ENCODE measurements at regions not wholly inside any gene's neighbourhood (a gene's known extent, or its start where the extent isn't known, plus 50 kb on each side); places are given as distances from the start of the nearest gene placed in this dataset.
"Not testable (repeated sequence)": the region's sequence is repeated elsewhere in the genome, so short reads cannot be mapped to it uniquely, and the experiment has no call there.

- DNase-seq, result no peak
These were observed 169.1 kb upstream of the ARHGEF26 start for GRCh38 chr3:153952091-153952490.

- DNase-seq, result no peak
These were observed 164.6 kb upstream of the ARHGEF26 start for GRCh38 chr3:153956613-153957012.

- no peak for DNase-seq
These were observed 163.8 kb upstream of the ARHGEF26 start for GRCh38 chr3:153957421-153957820.

GRCh38 chr3:153958635-153959595, 162.3 kb upstream of the ARHGEF26 start:
- DNase-seq, result no peak

GRCh38 chr3:153960458-153961074, 160.6 kb upstream of the ARHGEF26 start:
- DNase-seq, result no peak

GRCh38 chr3:153961494-153961893, 159.7 kb upstream of the ARHGEF26 start:
- DNase-seq, result no peak

GRCh38 chr3:153963012-153963411, 158.2 kb upstream of the ARHGEF26 start:
- DNase-seq, result no peak

GRCh38 chr3:153967260-153967659, 153.9 kb upstream of the ARHGEF26 start:
- no peak for DNase-seq

GRCh38 chr3:153970047-153970446, 151.1 kb upstream of the ARHGEF26 start:
- DNase-seq, result no peak

- DNase-seq, result no peak
These were observed 150.3 kb upstream of the ARHGEF26 start for GRCh38 chr3:153970741-153971347.

- DNase-seq, result no peak
These were observed 148.3 kb upstream of the ARHGEF26 start for GRCh38 chr3:153972862-153973261.

- DNase-seq, result no peak
These were observed 147.4 kb upstream of the ARHGEF26 start for GRCh38 chr3:153973722-153974265.

GRCh38 chr3:153974614-153975013, 146.6 kb upstream of the ARHGEF26 start:
- no peak for DNase-seq

GRCh38 chr3:153976891-153977554, 144.2 kb upstream of the ARHGEF26 start:
- DNase-seq, result no peak

- DNase-seq, result no peak
These were observed 143.2 kb upstream of the ARHGEF26 start for GRCh38 chr3:153978006-153978405.

GRCh38 chr3:153979418-153980251, 141.6 kb upstream of the ARHGEF26 start:
- DNase-seq, result no peak

- DNase-seq, result no peak
These were observed 141.0 kb upstream of the ARHGEF26 start for GRCh38 chr3:153980252-153980590.

GRCh38 chr3:153997364-153997763, 123.8 kb upstream of the ARHGEF26 start:
- DNase-seq, result not testable (repeated sequence)

GRCh38 chr3:154003649-154004048, 117.5 kb upstream of the ARHGEF26 start:
- DNase-seq, result no peak

- DNase-seq, result no peak
These were observed 110.2 kb upstream of the ARHGEF26 start for GRCh38 chr3:154011036-154011435.

- no peak for DNase-seq
These were observed 107.5 kb upstream of the ARHGEF26 start for GRCh38 chr3:154013736-154014135.

- DNase-seq, result no peak
These were observed 105.9 kb upstream of the ARHGEF26 start for GRCh38 chr3:154015307-154015706.

Measured in CD4-positive, alpha-beta T cell treated with Interleukin-1 beta for 1 hour (primary cell).